IMR-90 (cell line): ENCODE measurements at regions not wholly inside any gene's neighbourhood (a gene's known extent, or its start where the extent isn't known, plus 50 kb on each side); places are given as distances from the start of the nearest gene placed in this dataset.
"Not testable (repeated sequence)": the region's sequence is repeated elsewhere in the genome, so short reads cannot be mapped to it uniquely, and the experiment has no call there.

Experiments used
- ATAC-seq: fragments of 200-7000 bp; cut with Tn5 transposase; 2 replicates; pipeline ENCODE4 v1.9.1; 2020; ENCODE audit warnings: low read depth, mild to moderate bottlenecking, moderate library complexity
- BruUV-seq: library from RNA; stranded (reverse); fragments of 400-500 nt; replicated peaks from 2 replicates; lab custom pipeline; 2021; lab: Mats Ljungman, UMichigan
- CTCF ChIA-PET: fragments of 300-600 bp; formaldehyde crosslinking; extraction: SDS; loops from one replicate; lab custom pipeline; 2021; ENCODE audit warnings: antibody characterized with exemption; lab: Yijun Ruan, JAX
- POLR2A ChIA-PET: fragments of 300-600 bp; sonication (Branson Sonifier 250); formaldehyde crosslinking; loops from one replicate; lab custom pipeline; 2022; ENCODE audit warnings: antibody characterized with exemption; ENCODE audit not compliant: unreplicated experiment; lab: Charles Lee
- DNase-seq: peaks from one replicate; pipeline ENCODE4 v3.0.0; 2013
- H2AFZ ChIP-seq: replicated peaks from 2 replicates; pipeline ENCODE3; 2013; ENCODE audit warnings: low read length, mild to moderate bottlenecking; ENCODE audit not compliant: poor library complexity
- H2AK5ac ChIP-seq: 2 replicates; pipeline ENCODE4 v1.6.1; 2013; ENCODE audit warnings: low read depth, low read length, inconsistent platforms
- H2AK9ac ChIP-seq: replicated peaks from 2 replicates; pipeline ENCODE3; 2013; ENCODE audit warnings: mild to moderate bottlenecking, low read depth, low read length, moderate library complexity; ENCODE audit not compliant: poor library complexity
- H2BK120ac ChIP-seq: 2 replicates; pipeline ENCODE4 v1.6.1; 2013; ENCODE audit warnings: low read depth, low read length, inconsistent platforms
- H2BK15ac ChIP-seq: 3 replicates; pipeline ENCODE4 v1.6.1; 2013; ENCODE audit warnings: low read depth, low read length, inconsistent platforms
- H2BK20ac ChIP-seq: 2 replicates; pipeline ENCODE4 v1.6.1; 2013; ENCODE audit warnings: low read depth, mild to moderate bottlenecking, inconsistent platforms, low read length, moderate library complexity
- H2BK5ac ChIP-seq: 2 replicates; pipeline ENCODE4 v1.6.1; 2013; ENCODE audit warnings: mild to moderate bottlenecking, low read depth, low read length, inconsistent platforms; ENCODE audit not compliant: poor library complexity, severe bottlenecking
- H3K14ac ChIP-seq: replicated peaks from 2 replicates; pipeline ENCODE4 v1.6.1; 2013; ENCODE audit warnings: low read depth, low read length, inconsistent platforms
- H3K18ac ChIP-seq: 2 replicates; pipeline ENCODE4 v1.6.1; 2013; ENCODE audit warnings: low read depth, low read length, control low read depth
- H3K23ac ChIP-seq: 2 replicates; pipeline ENCODE4 v1.6.1; 2013; ENCODE audit warnings: low read depth, low read length, inconsistent platforms
- H3K27ac ChIP-seq: 2 replicates; pipeline ENCODE4 v1.5.1; 2013; ENCODE audit warnings: mild to moderate bottlenecking, control low read depth, low read length; ENCODE audit not compliant: insufficient read depth
- H3K27me3 ChIP-seq: 2 replicates; pipeline ENCODE4 v1.6.1; 2013; ENCODE audit warnings: low read length; ENCODE audit not compliant: control insufficient read depth, insufficient read depth
- H3K36me3 ChIP-seq: 2 replicates; pipeline ENCODE4 v1.6.1; 2013; ENCODE audit warnings: low read length, mixed read lengths; ENCODE audit not compliant: control insufficient read depth, insufficient read depth
- H3K4ac ChIP-seq: 2 replicates; pipeline ENCODE4 v1.6.1; 2013; ENCODE audit warnings: low read depth, low read length, inconsistent platforms
- H3K4me1 ChIP-seq: 2 replicates; pipeline ENCODE4 v1.6.1; 2013; ENCODE audit warnings: low read length, mixed read lengths; ENCODE audit not compliant: control insufficient read depth, insufficient read depth
- H3K4me2 ChIP-seq: 2 replicates; pipeline ENCODE4 v1.6.1; 2013; ENCODE audit warnings: low read depth, mild to moderate bottlenecking, control low read depth, low read length, moderate library complexity
- H3K4me3 ChIP-seq: 2 replicates; pipeline ENCODE4 v1.5.1; 2013; ENCODE audit warnings: low read depth, mild to moderate bottlenecking, control low read depth, low read length, moderate library complexity; ENCODE audit not compliant: insufficient read depth
- H3K56ac ChIP-seq: 2 replicates; pipeline ENCODE4 v1.6.1; 2013; ENCODE audit warnings: low read length, inconsistent platforms; ENCODE audit not compliant: insufficient read depth; ENCODE audit errors: extremely low read depth
- H3K79me1 ChIP-seq, 2 experiments: 2 replicates each; pipeline ENCODE4 v1.6.1; 2013; ENCODE audit warnings: low read length in 2 of 2, inconsistent platforms in 1 of 2, low read depth in 1 of 2
- H3K9ac ChIP-seq: 2 replicates; pipeline ENCODE4 v1.6.1; 2013; ENCODE audit warnings: low read depth, low read length, control low read depth
- H3K9me1 ChIP-seq: 2 replicates; pipeline ENCODE4 v1.6.1; 2013; ENCODE audit warnings: low read length, inconsistent platforms; ENCODE audit not compliant: insufficient read depth
- H3K9me3 ChIP-seq: 2 replicates; pipeline ENCODE4 v1.6.1; 2013; ENCODE audit warnings: low read length; ENCODE audit not compliant: control insufficient read depth, insufficient read depth
- H4K20me1 ChIP-seq: 2 replicates; pipeline ENCODE4 v1.6.1; 2013; ENCODE audit warnings: low read length, inconsistent platforms; ENCODE audit not compliant: insufficient read depth
- H4K5ac ChIP-seq: 2 replicates; pipeline ENCODE4 v1.6.1; 2013; ENCODE audit warnings: mild to moderate bottlenecking, low read depth, low read length, control low read depth
- H4K8ac ChIP-seq, 2 experiments: 2 replicates each; pipeline ENCODE4 v1.6.1; 2013; ENCODE audit warnings: low read depth in 2 of 2, low read length in 2 of 2, control low read depth in 1 of 2, inconsistent platforms in 1 of 2
- H4K91ac ChIP-seq: 2 replicates; pipeline ENCODE4 v1.6.1; 2013; ENCODE audit warnings: low read depth, low read length, inconsistent platforms; ENCODE audit not compliant: insufficient read depth
- WGBS, 2 experiments: methylation state at CpG; one replicate each; pipeline versions ENCODE4 v1.1.5 to v1.1.7; 2013; ENCODE audit warnings: missing lambda C conversion rate in 2 of 2; ENCODE audit not compliant: insufficient read length in 1 of 2; ENCODE audit errors: extremely low coverage in 2 of 2; 5-methylcytosine and 5-hydroxymethylcytosine counted together
- dilution Hi-C: fragments of 300-500 bp; cut with HindIII; formaldehyde crosslinking; loops from one replicate; pipeline ENCODE4 v1.14.3; 2018; ENCODE audit warnings: low sequenced_read_pairs; ENCODE audit not compliant: unreplicated experiment
- in situ Hi-C: fragments of 300-500 bp; cut with MboI; formaldehyde crosslinking; loops from 3 replicates; pipeline ENCODE4 v1.14.3; 2019; ENCODE audit warnings: low sequenced_read_pairs, inconsistent platforms, mixed read lengths
- intact Hi-C: fragments of 100-400 bp; cut with micrococcal nuclease; formaldehyde crosslinking; loops from 2 replicates; pipeline ENCODE4 v1.10.0; 2022

- H2AFZ ChIP-seq, H3K4me3 ChIP-seq, H2BK20ac ChIP-seq, H3K14ac ChIP-seq, H3K4me2 ChIP-seq, ATAC-seq, H2AK5ac ChIP-seq, H2BK15ac ChIP-seq, H3K23ac ChIP-seq, intact Hi-C loops, BruUV-seq, H3K4ac ChIP-seq, DNase-seq, H4K8ac ChIP-seq, H4K20me1 ChIP-seq, in situ Hi-C loops, H2AK9ac ChIP-seq, H4K91ac ChIP-seq, H3K27ac ChIP-seq, POLR2A ChIA-PET, H3K56ac ChIP-seq, H3K36me3 ChIP-seq, H3K79me1 ChIP-seq, CTCF ChIA-PET, H2BK120ac ChIP-seq, H3K4me1 ChIP-seq, dilution Hi-C loops, H3K9me1 ChIP-seq, H3K9ac ChIP-seq, H3K27me3 ChIP-seq, H4K5ac ChIP-seq, H3K18ac ChIP-seq, H2BK5ac ChIP-seq: not testable (repeated sequence)
- H3K9me3 ChIP-seq: peaks cover 50% of the 10 kb centered on the region
- WGBS, 2 experiments: 88% methylated on average over 6 of the region's 20 CpGs; no CpG with 5 or more reads in 1 of the 2 experiments
Measured at GRCh38 chr22:11627036-11627435, 3901.0 kb upstream of the OR11H1 start.
